ENCODE measurements at regions not wholly inside any gene's neighbourhood (a gene's known extent, or its start where the extent isn't known, plus 50 kb on each side); places are given as distances from the start of the nearest gene placed in this dataset.

DNA sequence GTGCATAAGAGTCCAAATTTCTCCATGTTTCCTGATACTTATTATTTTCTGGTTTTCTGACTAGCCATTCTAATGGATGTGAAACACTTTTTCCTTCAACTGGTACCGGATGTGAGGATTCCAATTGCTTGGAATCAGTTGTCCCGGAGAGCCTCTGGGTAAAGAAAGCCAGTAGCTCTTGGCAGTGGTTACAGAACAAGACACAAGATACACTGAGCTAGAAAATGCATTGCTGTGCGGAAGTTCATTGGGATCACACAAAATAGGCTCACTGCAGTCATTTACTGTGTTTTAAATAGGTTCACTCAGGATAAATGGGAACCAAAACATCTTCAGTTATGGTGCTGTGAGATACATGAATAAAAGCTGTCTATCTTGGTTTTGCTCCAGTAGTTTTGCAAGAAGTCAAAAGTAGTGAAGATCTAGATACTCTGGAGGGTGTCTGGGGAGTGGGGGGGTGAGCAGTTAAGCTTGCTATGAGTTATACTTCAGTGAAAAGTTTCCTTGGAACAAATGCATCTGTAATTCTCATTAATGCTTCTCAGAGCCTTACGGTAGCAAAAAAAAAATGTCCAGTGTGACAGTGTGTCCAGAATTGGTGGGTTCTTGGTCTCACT lies 54.4 kb upstream of the RNF182 start:
- TF ChIP-seq ZNF565 (CRISPR knock-in tag; conservative IDR thresholded peaks at IDR 0.05; ENCODE audit: low read depth) (no peak), ZNF8 (CRISPR knock-in tag; IDR thresholded peaks at IDR 0.05) (no peak), GLIS3 (CRISPR knock-in tag; IDR thresholded peaks at IDR 0.05) (no peak), TCF4 (CRISPR knock-in tag; IDR thresholded peaks at IDR 0.05; ENCODE audit: borderline replicate concordance) (no peak), TOX (CRISPR knock-in tag; IDR thresholded peaks at IDR 0.05; ENCODE audit: borderline replicate concordance) (no peak)
- TF ChIP-seq, protein P1, sequence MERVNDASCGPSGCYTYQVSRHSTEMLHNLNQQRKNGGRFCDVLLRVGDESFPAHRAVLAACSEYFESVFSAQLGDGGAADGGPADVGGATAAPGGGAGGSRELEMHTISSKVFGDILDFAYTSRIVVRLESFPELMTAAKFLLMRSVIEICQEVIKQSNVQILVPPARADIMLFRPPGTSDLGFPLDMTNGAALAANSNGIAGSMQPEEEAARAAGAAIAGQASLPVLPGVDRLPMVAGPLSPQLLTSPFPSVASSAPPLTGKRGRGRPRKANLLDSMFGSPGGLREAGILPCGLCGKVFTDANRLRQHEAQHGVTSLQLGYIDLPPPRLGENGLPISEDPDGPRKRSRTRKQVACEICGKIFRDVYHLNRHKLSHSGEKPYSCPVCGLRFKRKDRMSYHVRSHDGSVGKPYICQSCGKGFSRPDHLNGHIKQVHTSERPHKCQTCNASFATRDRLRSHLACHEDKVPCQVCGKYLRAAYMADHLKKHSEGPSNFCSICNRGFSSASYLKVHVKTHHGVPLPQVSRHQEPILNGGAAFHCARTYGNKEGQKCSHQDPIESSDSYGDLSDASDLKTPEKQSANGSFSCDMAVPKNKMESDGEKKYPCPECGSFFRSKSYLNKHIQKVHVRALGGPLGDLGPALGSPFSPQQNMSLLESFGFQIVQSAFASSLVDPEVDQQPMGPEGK (CRISPR knock-in tag; IDR thresholded peaks at IDR 0.05; ENCODE audit: borderline replicate concordance) = no peak
